AG09319 (cell line): ENCODE measurements at regions not wholly inside any gene's neighbourhood (a gene's known extent, or its start where the extent isn't known, plus 50 kb on each side); places are given as distances from the start of the nearest gene placed in this dataset.

Experiments used
- DNase-seq: peaks from one replicate; pipeline ENCODE4 v3.0.0-alpha.2; 2010; ENCODE audit warnings: low read depth; ENCODE audit errors: extremely low read depth
- CTCF ChIP-seq: IDR thresholded peaks from 2 replicates; pipeline ENCODE4 v1.5.1; 2011; ENCODE audit warnings: low read depth, mild to moderate bottlenecking, inconsistent platforms, low read length, moderate library complexity

GRCh38 chr11:116413301-116414242, 359.2 kb downstream of the BUD13 start:
- DNase-seq = no peak
- TF ChIP-seq CTCF = no peak

- no peak for DNase-seq
Measured at GRCh38 chr11:116412118-116412889, 360.5 kb downstream of the BUD13 start.

GRCh38 chr11:116409238-116409637, 363.5 kb downstream of the BUD13 start:
- no peak for TF ChIP-seq CTCF
- no peak for DNase-seq

More at GRCh38 chr11:116412118-116412889, 360.5 kb downstream of the BUD13 start:
- TF ChIP-seq CTCF = no peak

- TF ChIP-seq CTCF = no peak
- no peak for DNase-seq
Measured at GRCh38 chr11:116406042-116406441, 366.7 kb downstream of the BUD13 start.

- no peak for DNase-seq
Measured at GRCh38 chr11:116404462-116404798, 368.4 kb downstream of the BUD13 start.

GRCh38 chr11:116403794-116404461, 368.9 kb downstream of the BUD13 start:
- no peak for TF ChIP-seq CTCF
- DNase-seq = no peak

More at GRCh38 chr11:116404462-116404798, 368.4 kb downstream of the BUD13 start:
- TF ChIP-seq CTCF = no peak
